Putamen (tissue), 1 donor: ENCODE measurements at regions not wholly inside any gene's neighbourhood (a gene's known extent, or its start where the extent isn't known, plus 50 kb on each side); places are given as distances from the start of the nearest gene placed in this dataset.
"Not testable (repeated sequence)": the region's sequence is repeated elsewhere in the genome, so short reads cannot be mapped to it uniquely, and the experiment has no call there.

Experiments
- DNase-seq: peaks from one replicate; pipeline ENCODE4 v3.0.0-alpha.2; 2016; ENCODE audit warnings: low spot score

GRCh38 chr17:5747964-5748363, 163.7 kb upstream of the NLRP1 start:
- no peak for DNase-seq

GRCh38 chr17:5753421-5753820, 169.1 kb upstream of the NLRP1 start:
- no peak for DNase-seq

- no peak for DNase-seq
Measured at GRCh38 chr17:5757314-5757907, 173.1 kb upstream of the NLRP1 start.

DNA sequence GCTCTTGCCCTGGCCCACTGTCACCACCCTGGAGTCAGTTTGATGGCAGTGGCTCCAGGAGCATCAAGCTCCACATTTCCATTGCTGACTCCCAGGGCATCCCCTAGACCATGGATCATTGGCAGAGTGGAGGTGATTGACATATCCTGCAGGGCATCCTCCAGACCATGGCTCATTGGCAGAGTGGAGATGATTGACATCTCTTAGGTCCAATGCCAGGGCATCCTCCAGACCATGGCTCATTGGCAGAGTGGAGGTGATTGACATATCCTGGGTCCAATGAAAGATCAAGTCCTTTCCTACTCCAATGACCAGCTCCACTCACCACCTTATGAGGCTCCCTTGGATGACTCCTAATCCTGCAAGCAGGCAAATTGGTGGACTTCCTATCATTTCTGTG, 174.3 kb upstream of the NLRP1 start:
- DNase-seq = no peak

GRCh38 chr17:5759501-5759925, 175.2 kb upstream of the NLRP1 start:
- no peak for DNase-seq

- no peak for DNase-seq
Measured at GRCh38 chr17:5762191-5762590, 177.9 kb upstream of the NLRP1 start.

DNA sequence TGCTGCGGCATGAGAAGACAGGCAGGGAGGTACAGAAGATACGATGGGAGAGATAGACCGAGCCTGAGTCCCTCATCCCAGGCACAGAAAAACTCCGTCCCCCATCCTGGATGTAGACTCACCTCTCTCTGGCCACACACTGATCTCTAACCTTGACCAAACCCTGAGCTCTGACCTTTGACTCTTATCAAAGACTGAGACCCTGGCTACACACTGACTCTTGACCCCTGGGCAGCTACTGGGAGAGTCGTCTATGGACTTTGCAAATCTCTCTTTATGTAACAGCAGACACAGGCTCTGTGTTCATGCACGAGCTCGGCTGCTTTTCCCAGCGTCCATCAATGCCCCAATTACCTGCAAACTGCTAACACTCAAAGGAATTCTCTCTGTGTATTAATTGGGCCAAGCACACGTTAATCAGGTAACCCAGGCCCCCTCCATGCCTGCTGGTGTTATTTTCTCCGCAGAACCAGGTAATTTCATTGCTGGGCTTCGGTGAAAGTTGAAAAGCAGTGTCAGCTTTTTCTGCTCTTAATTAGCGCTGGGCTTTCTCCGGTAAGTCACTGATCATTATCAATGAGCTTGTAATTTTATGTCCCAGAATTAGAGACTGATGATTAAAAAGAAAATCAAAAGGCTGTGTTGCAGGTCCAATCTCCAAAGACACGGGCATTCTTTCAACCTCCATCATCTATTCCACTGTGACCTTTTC, 179.4 kb upstream of the NLRP1 start:
- no peak for DNase-seq

GRCh38 chr17:5769593-5770354, 185.5 kb upstream of the NLRP1 start:
- DNase-seq = no peak

DNA sequence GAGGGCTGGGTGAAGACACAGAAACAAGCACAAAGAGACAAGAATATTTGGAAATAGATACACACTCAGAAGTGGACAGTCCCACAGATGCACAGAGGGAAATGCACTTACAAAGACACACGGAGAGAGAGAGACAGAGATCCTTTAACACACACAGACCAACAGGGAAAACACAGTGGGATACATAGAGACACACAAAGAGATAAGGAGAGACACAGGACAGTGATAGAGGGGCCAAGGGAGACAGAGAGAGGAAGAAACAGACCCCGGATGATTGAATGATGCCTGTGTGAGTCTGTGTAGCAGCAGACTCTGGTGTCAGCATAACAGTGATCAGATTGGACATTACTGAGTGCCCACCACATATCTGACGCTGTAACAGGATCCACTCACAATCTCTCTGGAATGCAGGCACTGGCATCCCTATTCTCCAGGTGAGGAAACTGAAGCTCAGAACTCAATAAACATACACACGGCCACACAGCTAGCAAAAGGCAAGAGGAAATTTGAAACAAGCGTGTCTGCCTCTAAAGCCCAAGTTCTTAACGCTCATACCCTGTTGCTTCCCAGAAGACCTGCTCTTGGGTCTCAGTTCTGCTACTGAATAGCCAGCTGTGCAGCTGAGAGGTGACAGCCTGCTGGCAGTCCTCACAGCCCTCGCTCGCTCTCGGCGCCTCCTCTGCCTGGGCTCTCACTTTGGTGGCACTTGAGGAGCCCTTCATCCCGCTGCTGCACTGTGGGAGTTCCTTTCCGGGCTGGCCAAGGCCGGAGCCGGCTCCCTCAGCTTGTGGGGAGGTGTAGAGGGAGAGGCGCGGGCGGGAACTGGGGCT, 186.3 kb upstream of the NLRP1 start:
- DNase-seq = no peak

DNA sequence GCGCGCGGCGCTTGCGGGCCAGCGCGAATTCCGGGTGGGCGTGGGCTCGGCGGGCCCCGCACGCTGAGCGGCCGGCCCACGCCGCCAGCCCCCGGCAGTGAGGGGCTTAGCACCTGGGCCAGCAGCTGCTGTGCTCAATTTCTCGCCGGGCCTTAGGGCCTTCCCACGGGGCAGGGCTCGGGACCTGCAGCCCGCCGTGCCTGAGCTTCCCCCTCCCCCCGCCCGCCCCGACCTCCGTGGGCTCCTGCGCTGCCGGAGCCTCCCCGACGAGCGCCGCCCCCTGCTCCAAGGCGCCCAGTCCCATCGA, 186.9 kb upstream of the NLRP1 start:
- not testable (repeated sequence) for DNase-seq

DNA sequence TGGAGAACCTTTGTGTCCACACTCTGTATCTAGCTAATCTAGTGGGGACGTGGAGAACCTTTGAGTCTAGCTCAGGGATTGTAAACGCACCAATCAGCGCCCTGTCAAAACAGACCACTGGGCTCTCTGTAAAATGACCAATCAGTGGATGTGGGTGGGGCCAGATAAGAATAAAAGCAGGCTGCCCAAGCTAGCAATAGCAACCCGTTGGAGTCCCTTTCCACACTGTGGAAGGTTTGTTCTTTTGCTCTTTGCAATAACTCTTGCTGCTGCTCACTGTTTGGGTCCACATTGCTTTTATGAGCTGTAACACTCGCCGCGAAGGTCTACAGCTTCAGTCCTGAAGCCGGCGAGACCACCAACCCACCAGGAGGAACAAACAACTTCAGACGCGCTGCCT, 187.7 kb upstream of the NLRP1 start:
- DNase-seq = not testable (repeated sequence)

GRCh38 chr17:5772720-5773119, 188.4 kb upstream of the NLRP1 start:
- no peak for DNase-seq

DNA sequence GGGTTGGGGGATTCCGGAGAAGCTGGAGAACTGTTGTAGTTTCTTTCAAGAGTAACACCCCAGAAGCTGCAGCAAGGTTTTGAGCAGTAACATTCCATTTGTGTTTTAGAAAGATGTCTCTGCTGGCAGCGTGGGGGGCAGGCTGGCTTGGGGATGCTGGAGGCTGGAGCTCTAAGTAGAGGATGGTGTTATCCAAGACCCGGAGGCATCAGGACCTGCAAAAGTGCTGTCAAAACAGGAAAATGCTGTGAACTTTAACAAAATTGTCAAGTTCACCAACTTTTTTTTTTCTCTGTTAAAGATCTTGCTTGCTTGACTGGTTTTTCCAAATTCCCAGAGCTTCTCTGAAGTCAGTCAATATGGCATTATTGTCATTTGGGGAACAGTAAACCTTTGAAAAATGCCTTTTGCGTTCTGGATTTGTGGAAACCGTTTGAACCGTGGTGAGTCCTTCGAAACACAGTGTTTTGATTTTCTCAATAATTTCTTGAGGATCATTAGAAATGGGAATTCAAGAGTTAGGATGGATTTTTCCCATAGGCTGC, 189.6 kb upstream of the NLRP1 start:
- DNase-seq = no peak

DNA sequence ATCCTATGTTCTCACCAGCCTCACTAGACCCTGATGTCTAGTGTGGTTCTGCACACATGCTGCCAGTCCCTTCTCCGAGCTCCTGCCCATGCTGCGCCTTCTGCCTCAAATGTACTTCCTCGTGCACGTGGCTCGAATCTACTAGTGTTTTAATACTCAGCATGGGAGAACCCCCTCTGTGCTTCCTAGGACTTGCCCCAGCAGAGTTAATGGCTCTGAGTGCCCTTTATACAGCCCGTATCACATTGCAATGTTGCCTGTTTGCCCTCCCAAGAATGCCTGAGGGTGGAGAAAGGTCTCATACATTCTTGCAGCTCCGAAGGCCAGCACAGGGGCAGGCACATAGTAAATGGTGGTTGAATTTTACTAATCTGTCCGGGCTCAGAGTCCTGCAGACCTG, 190.8 kb upstream of the NLRP1 start:
- no peak for DNase-seq

DNA sequence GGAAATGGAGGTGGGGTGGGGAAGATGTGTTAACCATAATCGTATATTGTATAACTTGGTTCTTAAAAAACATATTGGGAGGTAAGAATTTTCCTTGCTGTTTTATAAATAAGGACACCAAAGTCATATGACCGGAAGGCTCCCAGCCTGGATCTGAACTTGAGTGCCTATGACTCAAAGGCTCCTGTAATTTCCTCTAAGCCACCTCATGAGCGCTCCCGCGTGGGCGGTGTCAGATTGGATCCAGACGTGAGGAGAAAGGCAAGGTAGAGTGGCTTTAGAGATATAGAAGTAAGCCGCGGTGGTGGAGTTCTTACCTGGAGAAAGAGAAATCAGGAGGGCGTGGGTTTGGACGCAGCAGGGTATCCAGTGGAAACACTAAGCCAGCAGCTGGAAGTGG, 196.2 kb upstream of the NLRP1 start:
- DNase-seq = peak; percentile 36

- peak; percentile 8 for DNase-seq
Measured at GRCh38 chr17:5781236-5781927, 197.1 kb upstream of the NLRP1 start.

DNA sequence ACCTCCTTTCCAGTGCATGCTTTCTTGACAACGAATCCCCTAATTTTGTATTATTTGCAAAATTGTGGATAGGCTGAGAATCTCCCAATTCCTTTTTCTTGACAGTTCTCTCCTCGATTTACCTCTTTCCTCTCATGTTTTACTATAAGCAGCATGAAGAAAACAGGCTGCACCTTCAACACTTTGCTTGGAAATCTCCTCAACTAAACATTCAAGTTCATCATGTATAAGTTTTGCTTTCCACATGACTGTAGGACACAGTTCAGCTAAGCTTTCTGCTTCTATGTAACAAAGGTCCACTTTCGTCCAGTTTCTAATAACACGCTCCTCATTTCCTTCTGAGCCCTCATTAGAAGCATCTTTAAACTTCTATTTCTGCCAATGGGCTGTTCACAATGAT, 199.0 kb upstream of the NLRP1 start:
- DNase-seq = no peak

DNA sequence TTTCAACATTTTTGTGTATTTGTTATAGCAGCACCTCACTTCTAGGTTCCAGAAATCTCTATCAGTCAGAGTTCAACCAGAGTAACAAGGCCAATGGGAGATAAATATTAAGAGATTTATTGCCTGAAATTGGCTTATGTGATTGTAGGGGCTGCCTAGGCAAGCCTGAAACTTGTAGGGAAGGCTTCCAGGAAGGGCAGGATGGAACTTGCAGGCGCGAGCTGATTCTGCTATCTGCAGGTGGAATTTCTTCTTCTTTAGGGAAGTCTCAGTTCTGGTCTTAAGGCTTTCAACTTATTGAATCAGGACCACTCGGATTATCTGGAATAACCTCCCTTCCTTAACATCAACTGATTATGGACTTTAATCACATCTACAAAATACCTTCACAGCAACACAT, 199.5 kb upstream of the NLRP1 start:
- no peak for DNase-seq

GRCh38 chr17:5784791-5785190, 200.5 kb upstream of the NLRP1 start:
- no peak for DNase-seq

DNA sequence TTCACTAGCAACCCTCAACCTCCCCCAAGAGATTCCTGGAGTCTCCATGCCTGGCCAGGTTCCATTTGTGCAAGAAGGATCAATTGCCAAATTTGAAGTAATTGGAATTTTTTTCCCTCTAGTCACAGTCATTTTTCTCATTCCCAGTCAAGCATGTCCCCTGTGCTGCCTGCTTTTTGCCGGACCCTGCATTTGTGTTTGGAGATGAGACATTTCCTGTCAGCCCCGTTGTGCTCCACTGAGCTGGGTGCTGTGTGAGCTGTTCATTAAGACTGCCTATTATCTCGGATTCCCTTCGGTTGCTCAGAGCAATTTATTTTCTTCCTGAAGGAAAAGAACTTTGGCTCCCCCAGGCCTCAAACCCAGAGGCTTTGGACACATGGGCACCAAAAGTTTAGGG, 201.0 kb upstream of the NLRP1 start:
- no peak for DNase-seq

DNA sequence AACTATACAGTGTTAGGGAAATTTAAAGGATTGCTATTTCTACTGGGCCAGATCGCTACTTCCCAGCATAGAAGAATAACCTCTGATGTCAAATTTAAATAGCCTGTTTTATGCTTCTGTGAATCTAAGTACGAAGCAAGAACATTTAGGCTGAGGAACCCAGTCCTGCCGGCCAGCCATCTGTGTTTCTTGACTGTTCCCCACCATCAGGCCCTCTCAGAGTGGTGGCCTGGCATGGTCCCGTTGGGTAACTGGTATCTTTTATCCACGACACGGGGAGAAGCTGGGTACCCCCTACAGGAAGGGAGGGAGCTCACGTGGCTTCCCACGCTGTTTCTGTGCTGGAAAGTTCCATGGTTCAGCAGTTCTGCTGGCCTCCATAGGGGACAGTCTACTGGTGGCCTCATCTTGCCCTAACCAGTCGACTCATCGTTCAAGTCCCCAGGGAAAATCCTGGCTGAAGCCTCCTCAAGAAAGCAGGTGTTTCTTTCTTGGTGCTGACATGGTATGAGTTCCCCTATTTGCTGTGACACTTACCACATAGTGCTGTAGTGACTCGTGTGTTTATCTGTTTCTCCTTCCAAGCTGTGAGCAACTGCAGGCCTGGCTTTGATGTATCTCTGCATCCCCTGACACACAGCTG, 201.7 kb upstream of the NLRP1 start:
- DNase-seq = no peak
